Osteoblast (primary cell): ENCODE measurements at regions not wholly inside any gene's neighbourhood (a gene's known extent, or its start where the extent isn't known, plus 50 kb on each side); places are given as distances from the start of the nearest gene placed in this dataset.

ENCODE experiments used
- DNase-seq: peaks from one replicate; pipeline ENCODE4 v3.0.0; 2011; ENCODE audit warnings: low spot score, mixed read lengths; ENCODE audit not compliant: insufficient read length; ENCODE audit errors: missing footprints
- H2AFZ ChIP-seq: 2 replicates; pipeline ENCODE4 v1.6.0; 2011; ENCODE audit warnings: mild to moderate bottlenecking, low read length
- H3K27ac ChIP-seq: 2 replicates; pipeline ENCODE4 v1.5.1; 2011; ENCODE audit warnings: mild to moderate bottlenecking, low read depth, low read length, moderate library complexity
- H3K27me3 ChIP-seq: 2 replicates; pipeline ENCODE4 v1.6.0; 2012; ENCODE audit warnings: mild to moderate bottlenecking, control low read depth, inconsistent platforms, low read length, moderate library complexity; ENCODE audit not compliant: insufficient read depth
- H3K36me3 ChIP-seq: 2 replicates; pipeline ENCODE4 v1.5.1; 2011; ENCODE audit warnings: mild to moderate bottlenecking, low read length, control low read depth, moderate library complexity; ENCODE audit not compliant: insufficient read depth
- H3K4me1 ChIP-seq: 2 replicates; pipeline ENCODE4 v1.5.1; 2011; ENCODE audit warnings: mild to moderate bottlenecking, low read length, control low read depth, moderate library complexity; ENCODE audit not compliant: insufficient read depth
- H3K4me2 ChIP-seq: 2 replicates; pipeline ENCODE4 v1.6.0; 2011; ENCODE audit warnings: mild to moderate bottlenecking, low read length; ENCODE audit not compliant: insufficient read depth
- H3K4me3 ChIP-seq: fragments of 200-600 bp; sonication (generic); 3 replicates; pipeline ENCODE4 v1.5.1; 2012; ENCODE audit warnings: mild to moderate bottlenecking, low read length, inconsistent platforms; ENCODE audit not compliant: insufficient read depth
- H3K79me2 ChIP-seq: 2 replicates; pipeline ENCODE4 v1.6.0; 2012; ENCODE audit warnings: mild to moderate bottlenecking, low read length, control low read depth, inconsistent platforms; ENCODE audit not compliant: insufficient read depth
- H3K9me3 ChIP-seq: 2 replicates; pipeline ENCODE4 v1.5.1; 2011; ENCODE audit warnings: low read depth, low read length, control low read depth
- H4K20me1 ChIP-seq: 2 replicates; pipeline ENCODE4 v1.6.0; 2012; ENCODE audit warnings: mild to moderate bottlenecking, low read length, control low read depth; ENCODE audit not compliant: insufficient read depth
- TF ChIP-seq, protein P1 (sequence below): IDR thresholded peaks from 2 replicates; pipeline ENCODE4 v1.5.1; 2011; ENCODE audit warnings: mild to moderate bottlenecking, low read depth, low read length, moderate library complexity; ENCODE audit errors: extremely low read depth

DNA sequence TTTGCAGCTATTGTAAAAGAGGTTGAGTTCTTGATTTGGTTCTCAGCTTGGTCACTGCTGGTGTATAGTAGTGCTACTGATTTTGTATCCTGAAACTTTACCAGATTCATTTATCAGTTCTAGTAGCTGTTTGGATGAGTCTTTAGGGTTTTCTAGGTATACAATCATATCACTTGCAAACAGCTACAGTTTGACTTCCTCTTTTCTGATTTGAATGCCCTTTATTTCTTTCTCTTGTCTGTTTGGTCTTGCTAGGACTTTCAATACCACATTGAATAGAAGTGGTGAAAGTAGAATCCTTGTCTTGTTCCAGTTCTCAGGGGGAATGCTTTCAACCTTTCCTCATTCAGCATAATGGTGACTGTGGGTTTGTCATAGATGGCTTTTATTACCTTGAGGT lies 210.5 kb upstream of the DPP10 start:
- no peaks in the 10 kb centered on the region for H3K79me2 ChIP-seq
- no peak overlapping the region for H3K4me2 ChIP-seq
- DNase-seq, result no peak
- H2AFZ ChIP-seq, result no peak overlapping the region
- H3K36me3 ChIP-seq, result no peaks in the 10 kb centered on the region
- H3K4me1 ChIP-seq, result no peaks in the 10 kb centered on the region
- TF ChIP-seq, protein P1, sequence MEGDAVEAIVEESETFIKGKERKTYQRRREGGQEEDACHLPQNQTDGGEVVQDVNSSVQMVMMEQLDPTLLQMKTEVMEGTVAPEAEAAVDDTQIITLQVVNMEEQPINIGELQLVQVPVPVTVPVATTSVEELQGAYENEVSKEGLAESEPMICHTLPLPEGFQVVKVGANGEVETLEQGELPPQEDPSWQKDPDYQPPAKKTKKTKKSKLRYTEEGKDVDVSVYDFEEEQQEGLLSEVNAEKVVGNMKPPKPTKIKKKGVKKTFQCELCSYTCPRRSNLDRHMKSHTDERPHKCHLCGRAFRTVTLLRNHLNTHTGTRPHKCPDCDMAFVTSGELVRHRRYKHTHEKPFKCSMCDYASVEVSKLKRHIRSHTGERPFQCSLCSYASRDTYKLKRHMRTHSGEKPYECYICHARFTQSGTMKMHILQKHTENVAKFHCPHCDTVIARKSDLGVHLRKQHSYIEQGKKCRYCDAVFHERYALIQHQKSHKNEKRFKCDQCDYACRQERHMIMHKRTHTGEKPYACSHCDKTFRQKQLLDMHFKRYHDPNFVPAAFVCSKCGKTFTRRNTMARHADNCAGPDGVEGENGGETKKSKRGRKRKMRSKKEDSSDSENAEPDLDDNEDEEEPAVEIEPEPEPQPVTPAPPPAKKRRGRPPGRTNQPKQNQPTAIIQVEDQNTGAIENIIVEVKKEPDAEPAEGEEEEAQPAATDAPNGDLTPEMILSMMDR, result no peak
- no peaks in the 10 kb centered on the region for H3K27me3 ChIP-seq
- no peak overlapping the region for H3K4me3 ChIP-seq
- no peak overlapping the region for H3K27ac ChIP-seq
- H3K9me3 ChIP-seq, result no peaks in the 10 kb centered on the region
- H4K20me1 ChIP-seq, result no peaks in the 10 kb centered on the region

DNA sequence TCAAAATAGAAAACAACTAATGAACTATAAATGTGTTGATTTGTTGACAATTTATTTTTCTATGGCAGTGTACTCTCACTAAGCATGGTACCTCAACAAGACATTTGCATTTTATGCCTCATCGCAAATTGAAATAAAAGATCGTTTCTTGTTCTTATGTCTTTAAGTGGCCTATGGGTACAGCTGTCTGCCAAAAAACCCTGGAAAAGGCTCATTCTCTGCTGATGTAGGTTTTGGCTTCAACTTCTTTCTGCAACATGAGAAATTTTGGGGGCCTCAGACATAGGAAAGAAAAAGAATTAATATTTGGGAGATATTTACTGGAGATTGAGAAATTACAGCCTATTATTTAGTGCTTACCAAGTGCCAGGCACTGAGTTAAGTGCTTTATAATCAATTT lies 205.1 kb upstream of the DPP10 start:
- Histone ChIP-seq H3K4me2 (no peak overlapping the region), H3K27me3 (no peaks in the 10 kb centered on the region), H4K20me1 (no peaks in the 10 kb centered on the region), H3K27ac (no peak overlapping the region), H3K79me2 (no peaks in the 10 kb centered on the region), H3K4me1 (no peaks in the 10 kb centered on the region), H3K4me3 (no peak overlapping the region), H3K36me3 (no peaks in the 10 kb centered on the region), H3K9me3 (peaks cover 2% of the 10 kb centered on the region), H2AFZ (no peak overlapping the region)
- DNase-seq, result no peak
- TF ChIP-seq, protein P1, result no peak

DNA sequence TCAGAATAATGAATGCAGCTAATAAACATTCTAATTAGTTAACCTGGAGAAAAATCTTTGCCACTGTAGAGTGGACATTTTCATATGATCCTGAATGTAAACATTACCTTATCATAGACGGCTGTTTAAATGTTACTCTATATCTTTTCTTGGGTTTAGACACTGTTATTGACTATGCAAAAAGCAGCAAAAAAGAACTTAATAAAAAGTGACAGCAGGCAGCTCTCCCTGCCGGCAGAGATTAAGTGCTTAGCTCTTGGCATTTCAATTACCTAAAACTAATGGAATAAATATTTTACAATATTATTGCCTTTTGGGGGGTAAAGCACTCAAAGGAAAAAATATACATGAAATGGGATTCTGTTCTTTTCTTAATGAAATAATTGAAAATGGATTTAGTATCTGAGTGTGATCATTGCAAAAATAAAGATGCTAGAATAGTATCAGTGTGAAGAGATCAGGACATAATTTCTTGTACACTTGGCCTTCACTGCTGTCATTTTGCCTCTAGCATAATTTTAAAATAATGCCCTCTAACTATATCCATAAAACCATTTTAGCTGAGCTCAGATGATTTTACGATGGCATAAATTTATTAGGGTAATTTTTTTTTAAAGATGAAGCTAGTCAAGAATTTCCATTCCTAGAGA lies 203.4 kb upstream of the DPP10 start:
- Histone ChIP-seq H3K36me3 (no peaks in the 10 kb centered on the region), H3K79me2 (no peaks in the 10 kb centered on the region), H3K27me3 (no peaks in the 10 kb centered on the region), H3K4me3 (no peak overlapping the region), H3K9me3 (peaks cover 2% of the 10 kb centered on the region), H3K4me1 (no peaks in the 10 kb centered on the region), H3K4me2 (no peak overlapping the region), H4K20me1 (no peaks in the 10 kb centered on the region), H3K27ac (no peak overlapping the region), H2AFZ (no peak overlapping the region)
- no peak for DNase-seq
- TF ChIP-seq, protein P1, result no peak

DNA sequence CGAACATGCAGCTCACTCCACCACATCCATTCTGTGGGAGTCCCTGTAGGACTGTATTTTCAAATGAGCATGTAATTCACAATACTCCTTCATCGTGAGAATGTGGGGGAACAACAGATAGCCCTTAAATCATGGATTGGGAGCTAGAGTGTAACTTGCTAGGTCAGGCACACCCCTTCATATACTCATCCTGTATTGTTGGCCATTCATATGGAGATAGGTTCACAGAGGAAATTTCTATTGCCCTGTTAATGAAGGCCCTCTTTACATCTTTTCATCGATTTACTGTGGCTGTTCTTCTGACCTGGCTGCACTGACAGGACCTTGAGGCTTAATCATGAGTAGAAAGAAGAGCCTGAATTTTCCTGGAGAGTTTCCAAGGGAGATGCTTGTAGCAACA lies 193.8 kb upstream of the DPP10 start:
- no peaks in the 10 kb centered on the region for H4K20me1 ChIP-seq
- H3K4me2 ChIP-seq, result no peak overlapping the region
- no peaks in the 10 kb centered on the region for H3K36me3 ChIP-seq
- TF ChIP-seq, protein P1, result no peak
- no peaks in the 10 kb centered on the region for H3K4me1 ChIP-seq
- DNase-seq, result no peak
- H2AFZ ChIP-seq, result no peak overlapping the region
- no peak overlapping the region for H3K27ac ChIP-seq
- no peaks in the 10 kb centered on the region for H3K27me3 ChIP-seq
- H3K9me3 ChIP-seq, result peaks cover 3% of the 10 kb centered on the region
- no peaks in the 10 kb centered on the region for H3K79me2 ChIP-seq
- no peak overlapping the region for H3K4me3 ChIP-seq
